Colonic mucosa (tissue), 4 donors: ENCODE measurements at regions not wholly inside any gene's neighbourhood (a gene's known extent, or its start where the extent isn't known, plus 50 kb on each side); places are given as distances from the start of the nearest gene placed in this dataset.

Experiments
- DNase-seq: peaks from one replicate; pipeline ENCODE4 v3.0.0-alpha.2; 2020
- H3K27ac ChIP-seq: fragments of 200-600 bp; one replicate; pipeline ENCODE4 v1.8.0; 2021
- H3K27me3 ChIP-seq: fragments of 200-600 bp; one replicate; pipeline ENCODE4 v1.8.0; 2021
- H3K36me3 ChIP-seq: fragments of 200-600 bp; one replicate; pipeline ENCODE4 v1.8.0; 2021
- H3K4me1 ChIP-seq: fragments of 200-600 bp; one replicate; pipeline ENCODE4 v1.8.0; 2021; ENCODE audit warnings: mild to moderate bottlenecking
- H3K4me3 ChIP-seq: fragments of 200-600 bp; one replicate; pipeline ENCODE4 v1.8.0; 2021
- H3K9ac ChIP-seq, 2 donors: one replicate each; pipeline ENCODE4 v1.7.0; 2013; ENCODE audit warnings: control low read depth in 2 of 2, low read depth in 2 of 2, low read length in 2 of 2
- H3K9me3 ChIP-seq: fragments of 200-600 bp; one replicate; pipeline ENCODE4 v1.8.0; 2021
- intact Hi-C: fragments of 100-400 bp; cut with DNase I; formaldehyde crosslinking; loops from one replicate; pipeline ENCODE4 v1.14.1; 2022
- TF ChIP-seq, protein P1 (sequence below): fragments of 200-600 bp; IDR thresholded peaks from one replicate; pipeline ENCODE4 v1.8.0; 2022; ENCODE audit warnings: antibody characterized with exemption, mild to moderate bottlenecking
- donor health status: healthy.
- donor health status: DM: no; HTN: no; CAD: no.
- donor health status: DM: no; HTN: no; CAD: no.

DNA sequence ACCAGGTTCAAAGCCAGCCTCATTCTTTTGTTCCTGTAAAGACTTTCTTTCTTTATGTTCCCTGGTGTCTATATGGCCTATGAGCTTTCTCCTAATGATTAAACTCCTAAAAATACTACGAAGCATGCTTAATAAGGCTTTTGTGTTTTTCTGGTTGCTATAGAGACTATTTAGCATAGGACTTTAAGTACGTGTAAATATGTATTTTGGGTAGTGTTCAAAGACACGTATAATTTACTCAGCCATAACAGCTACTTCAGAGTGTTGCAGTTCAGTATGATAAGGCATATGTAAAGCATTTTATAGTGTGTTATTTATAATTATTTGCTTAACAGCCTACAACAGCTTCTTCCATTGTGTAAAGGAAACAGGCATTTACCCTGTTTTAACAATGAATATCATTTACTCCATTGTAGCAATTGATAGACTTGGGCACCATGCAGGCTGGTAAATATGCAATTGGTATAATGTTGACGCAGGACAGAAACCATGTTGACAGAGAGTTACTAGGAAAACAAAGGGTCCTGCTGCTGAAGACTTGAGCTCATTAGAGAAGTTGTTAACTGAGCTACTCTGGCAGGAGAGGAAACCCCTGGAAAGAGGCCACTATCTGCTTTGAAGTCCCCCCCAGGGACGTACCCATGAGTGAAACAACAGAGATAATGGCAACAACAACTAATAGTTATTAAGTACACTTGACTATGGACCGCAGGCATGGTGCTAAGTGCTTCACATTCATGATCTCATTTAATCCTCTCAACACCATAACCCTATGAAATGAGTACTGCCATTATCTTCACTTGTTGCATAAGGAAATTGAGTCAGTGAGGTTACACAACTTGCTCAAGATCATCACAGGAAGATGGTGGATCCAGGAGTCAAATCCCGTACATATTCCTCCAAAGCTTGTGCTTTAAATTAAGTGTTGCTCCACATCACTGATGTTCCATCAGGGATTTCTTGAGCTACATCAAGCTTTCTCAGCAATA lies 342.2 kb upstream of the DYNLRB2 start:
- no peak overlapping the region for H3K9ac ChIP-seq
- no peaks in the 10 kb centered on the region for H3K36me3 ChIP-seq
- no peak overlapping the region for H3K4me3 ChIP-seq
- H3K9me3 ChIP-seq = no peaks in the 10 kb centered on the region
- intact Hi-C loops = no loop called here
- no peak for DNase-seq
- no peaks in the 10 kb centered on the region for H3K4me1 ChIP-seq
- no peaks in the 10 kb centered on the region for H3K27me3 ChIP-seq
- TF ChIP-seq, protein P1, sequence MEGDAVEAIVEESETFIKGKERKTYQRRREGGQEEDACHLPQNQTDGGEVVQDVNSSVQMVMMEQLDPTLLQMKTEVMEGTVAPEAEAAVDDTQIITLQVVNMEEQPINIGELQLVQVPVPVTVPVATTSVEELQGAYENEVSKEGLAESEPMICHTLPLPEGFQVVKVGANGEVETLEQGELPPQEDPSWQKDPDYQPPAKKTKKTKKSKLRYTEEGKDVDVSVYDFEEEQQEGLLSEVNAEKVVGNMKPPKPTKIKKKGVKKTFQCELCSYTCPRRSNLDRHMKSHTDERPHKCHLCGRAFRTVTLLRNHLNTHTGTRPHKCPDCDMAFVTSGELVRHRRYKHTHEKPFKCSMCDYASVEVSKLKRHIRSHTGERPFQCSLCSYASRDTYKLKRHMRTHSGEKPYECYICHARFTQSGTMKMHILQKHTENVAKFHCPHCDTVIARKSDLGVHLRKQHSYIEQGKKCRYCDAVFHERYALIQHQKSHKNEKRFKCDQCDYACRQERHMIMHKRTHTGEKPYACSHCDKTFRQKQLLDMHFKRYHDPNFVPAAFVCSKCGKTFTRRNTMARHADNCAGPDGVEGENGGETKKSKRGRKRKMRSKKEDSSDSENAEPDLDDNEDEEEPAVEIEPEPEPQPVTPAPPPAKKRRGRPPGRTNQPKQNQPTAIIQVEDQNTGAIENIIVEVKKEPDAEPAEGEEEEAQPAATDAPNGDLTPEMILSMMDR = no peak
- no peak overlapping the region for H3K27ac ChIP-seq

DNA sequence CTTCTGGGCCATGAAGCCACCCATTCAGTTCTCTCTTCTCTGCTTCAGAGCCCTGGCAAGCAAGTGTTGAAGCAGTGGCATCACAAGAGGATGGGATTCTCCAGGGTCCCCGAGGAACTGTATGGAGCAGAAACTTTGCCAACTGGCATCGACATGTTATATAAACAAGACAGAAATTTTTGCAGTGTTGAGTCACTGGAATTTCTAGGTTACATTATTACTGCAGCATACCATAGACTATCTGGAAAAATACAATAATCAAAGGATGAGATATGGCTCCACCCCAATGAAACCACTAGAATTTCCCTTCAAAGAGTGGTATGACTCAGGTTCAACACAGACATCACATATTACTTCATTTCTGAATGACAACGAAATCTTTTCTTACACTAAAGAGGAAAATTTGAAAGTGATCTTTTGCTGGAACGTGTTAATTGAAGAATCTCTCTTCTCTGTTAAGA lies 343.0 kb upstream of the DYNLRB2 start:
- Histone ChIP-seq H3K27ac (no peak overlapping the region), H3K9me3 (no peaks in the 10 kb centered on the region), H3K4me1 (no peaks in the 10 kb centered on the region), H3K9ac (no peak overlapping the region), H3K4me3 (no peak overlapping the region), H3K27me3 (no peaks in the 10 kb centered on the region), H3K36me3 (no peaks in the 10 kb centered on the region)
- TF ChIP-seq, protein P1 = no peak
- intact Hi-C loops = no loop called here
- DNase-seq = no peak

DNA sequence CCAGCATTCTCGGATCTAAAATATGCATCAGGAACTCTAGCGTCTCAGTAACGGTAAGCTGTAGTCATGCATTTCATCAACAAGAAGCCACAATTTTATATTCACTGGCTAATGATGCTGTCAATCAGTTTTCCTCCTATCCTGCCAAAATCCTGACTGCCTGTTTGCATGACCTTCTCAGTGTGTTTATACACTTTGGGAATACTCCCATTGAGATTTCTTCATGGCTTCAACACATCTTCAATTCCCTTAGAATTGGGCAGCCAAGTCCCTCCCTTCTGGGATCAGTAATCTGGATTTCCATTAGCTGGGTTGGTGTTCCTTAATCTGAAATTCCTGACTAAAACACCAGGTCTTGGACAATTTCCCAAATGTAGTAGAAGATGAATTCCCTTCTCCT lies 348.9 kb upstream of the DYNLRB2 start:
- no peak for DNase-seq
- Histone ChIP-seq H3K36me3 (no peaks in the 10 kb centered on the region), H3K9ac (no peak overlapping the region), H3K4me3 (no peak overlapping the region), H3K27ac (no peak overlapping the region), H3K9me3 (no peaks in the 10 kb centered on the region), H3K27me3 (no peaks in the 10 kb centered on the region), H3K4me1 (no peaks in the 10 kb centered on the region)
- TF ChIP-seq, protein P1 = no peak
- intact Hi-C loops = no loop called here

DNA sequence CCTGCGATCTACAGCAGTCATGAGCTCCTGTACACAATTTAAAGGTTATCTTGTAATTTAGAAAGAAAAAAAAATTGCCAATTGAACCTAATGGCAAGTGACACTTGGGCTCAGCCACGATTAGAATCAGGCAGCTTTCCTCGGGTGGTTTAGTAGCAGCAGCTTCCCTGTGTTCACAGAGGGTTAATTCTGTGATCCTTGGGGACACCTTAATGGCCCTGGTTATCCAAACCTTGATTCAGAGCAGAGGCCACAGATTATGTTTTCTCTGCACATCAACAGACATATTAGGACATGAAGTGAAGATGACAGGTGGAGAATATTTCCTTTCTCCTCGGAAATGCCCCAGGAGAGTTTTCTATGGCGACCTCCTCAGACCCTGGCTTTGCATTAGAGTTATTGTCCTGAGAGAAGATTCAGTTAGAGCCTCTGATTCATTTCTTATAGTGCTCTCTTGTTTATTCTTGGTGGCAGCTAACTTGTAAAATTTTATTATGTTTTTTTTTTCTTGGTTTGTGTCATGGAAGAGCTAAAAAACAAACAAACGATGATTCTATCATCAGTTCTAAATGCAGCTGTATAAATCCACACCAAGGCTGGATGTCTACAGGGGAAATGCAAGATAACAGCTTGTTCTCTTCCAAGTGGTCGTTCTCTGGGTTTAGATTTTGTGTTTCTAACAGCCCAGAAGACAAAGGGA lies 351.2 kb upstream of the DYNLRB2 start:
- Histone ChIP-seq H3K36me3 (no peaks in the 10 kb centered on the region), H3K4me3 (no peak overlapping the region), H3K27ac (no peak overlapping the region), H3K9me3 (no peaks in the 10 kb centered on the region), H3K27me3 (no peaks in the 10 kb centered on the region), H3K4me1 (no peaks in the 10 kb centered on the region), H3K9ac (no peak overlapping the region)
- DNase-seq = no peak
- TF ChIP-seq, protein P1 = no peak
- intact Hi-C loops = no loop called here

DNA sequence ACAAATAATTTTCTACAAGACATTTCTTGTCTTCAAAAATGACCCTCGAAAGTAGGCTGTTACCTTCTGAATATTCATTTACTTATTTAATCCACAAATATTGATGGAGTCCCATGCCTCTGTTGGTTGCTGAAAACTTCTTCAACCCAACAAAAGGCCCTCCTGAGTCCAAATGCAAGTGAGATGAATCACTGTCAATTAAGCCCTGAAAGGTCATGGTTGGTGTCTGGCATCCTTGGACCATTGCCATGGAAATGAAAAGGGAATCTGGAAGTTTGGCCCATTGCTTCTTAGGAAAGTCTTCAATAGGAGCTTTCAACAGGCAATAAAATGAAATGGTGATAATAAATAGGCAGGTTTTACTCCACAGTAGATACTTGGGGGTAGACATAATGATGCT lies 364.7 kb upstream of the DYNLRB2 start:
- no peak overlapping the region for H3K27ac ChIP-seq
- H3K27me3 ChIP-seq = no peaks in the 10 kb centered on the region
- no peak for DNase-seq
- no peaks in the 10 kb centered on the region for H3K9me3 ChIP-seq
- no peaks in the 10 kb centered on the region for H3K36me3 ChIP-seq
- H3K4me1 ChIP-seq = no peaks in the 10 kb centered on the region
- intact Hi-C loops = no loop called here
- TF ChIP-seq, protein P1 = no peak
- no peak overlapping the region for H3K9ac ChIP-seq
- H3K4me3 ChIP-seq = no peak overlapping the region
